ENCODE measurements at regions not wholly inside any gene's neighbourhood (a gene's known extent, or its start where the extent isn't known, plus 50 kb on each side); places are given as distances from the start of the nearest gene placed in this dataset.

- Histone ChIP-seq H3K4me1 (ENCODE audit: low read length) (no peaks in the 10 kb centered on the region), H3K79me2 (ENCODE audit: low read length) (no peaks in the 10 kb centered on the region), H3K27ac (ENCODE audit: low read length) (no peak overlapping the region), H3K36me3 (replicated peaks; ENCODE audit: low read depth, low read length) (no peaks in the 10 kb centered on the region), H2AFZ (ENCODE audit: low read depth, low read length) (no peak overlapping the region), H3K9me3 (ENCODE audit: insufficient read depth, low read length) (no peaks in the 10 kb centered on the region), H3K27me3 (ENCODE audit: low read depth, low read length) (no peaks in the 10 kb centered on the region), H3K4me2 (ENCODE audit: low read length) (no peak overlapping the region), H4K20me1 (ENCODE audit: insufficient read depth, low read length) (no peaks in the 10 kb centered on the region), H3K4me3 (ENCODE audit: low read length) (no peak overlapping the region), H3K9ac (ENCODE audit: low read length) (no peak overlapping the region)
- TF ChIP-seq EZH2phosphoT487 (IDR thresholded peaks at IDR 0.05; ENCODE audit: low read depth): no peak
- no peak for TF ChIP-seq CTCF (IDR thresholded peaks at IDR 0.05; ENCODE audit: low read depth, low read length)
Measured at GRCh38 chr2:40886100-40886499, 434.2 kb upstream of the SLC8A1 start.

GRCh38 chr2:40886655-40887054 is 434.8 kb upstream of the SLC8A1 start:
- Histone ChIP-seq H3K9ac (ENCODE audit: low read length) (no peak overlapping the region), H3K79me2 (ENCODE audit: low read length) (no peaks in the 10 kb centered on the region), H3K27ac (ENCODE audit: low read length) (no peak overlapping the region), H3K4me3 (ENCODE audit: low read length) (no peak overlapping the region), H4K20me1 (ENCODE audit: insufficient read depth, low read length) (no peaks in the 10 kb centered on the region), H3K4me2 (ENCODE audit: low read length) (no peak overlapping the region), H3K36me3 (replicated peaks; ENCODE audit: low read depth, low read length) (no peaks in the 10 kb centered on the region), H3K27me3 (ENCODE audit: low read depth, low read length) (no peaks in the 10 kb centered on the region), H2AFZ (ENCODE audit: low read depth, low read length) (no peak overlapping the region), H3K4me1 (ENCODE audit: low read length) (no peaks in the 10 kb centered on the region), H3K9me3 (ENCODE audit: insufficient read depth, low read length) (no peaks in the 10 kb centered on the region)
- TF ChIP-seq CTCF (IDR thresholded peaks at IDR 0.05; ENCODE audit: low read depth, low read length) (no peak), EZH2phosphoT487 (IDR thresholded peaks at IDR 0.05; ENCODE audit: low read depth) (no peak)

GRCh38 chr2:40896358-40896757 is 444.5 kb upstream of the SLC8A1 start:
- TF ChIP-seq CTCF (IDR thresholded peaks at IDR 0.05; ENCODE audit: low read depth, low read length) (no peak), EZH2phosphoT487 (IDR thresholded peaks at IDR 0.05; ENCODE audit: low read depth) (no peak)
- Histone ChIP-seq H3K4me3 (ENCODE audit: low read length) (no peak overlapping the region), H3K36me3 (replicated peaks; ENCODE audit: low read depth, low read length) (no peaks in the 10 kb centered on the region), H4K20me1 (ENCODE audit: insufficient read depth, low read length) (no peaks in the 10 kb centered on the region), H3K4me1 (ENCODE audit: low read length) (no peaks in the 10 kb centered on the region), H3K9me3 (ENCODE audit: insufficient read depth, low read length) (no peaks in the 10 kb centered on the region), H3K79me2 (ENCODE audit: low read length) (no peaks in the 10 kb centered on the region), H3K9ac (ENCODE audit: low read length) (no peak overlapping the region), H2AFZ (ENCODE audit: low read depth, low read length) (no peak overlapping the region), H3K4me2 (ENCODE audit: low read length) (no peak overlapping the region), H3K27ac (ENCODE audit: low read length) (no peak overlapping the region), H3K27me3 (ENCODE audit: low read depth, low read length) (no peaks in the 10 kb centered on the region)

GRCh38 chr2:40914666-40915065 is 462.8 kb upstream of the SLC8A1 start:
- Histone ChIP-seq H3K27ac (ENCODE audit: low read length) (no peak overlapping the region), H4K20me1 (ENCODE audit: insufficient read depth, low read length) (no peaks in the 10 kb centered on the region), H3K9ac (ENCODE audit: low read length) (no peak overlapping the region), H3K36me3 (replicated peaks; ENCODE audit: low read depth, low read length) (no peaks in the 10 kb centered on the region), H3K4me1 (ENCODE audit: low read length) (no peaks in the 10 kb centered on the region), H3K9me3 (ENCODE audit: insufficient read depth, low read length) (no peaks in the 10 kb centered on the region), H3K79me2 (ENCODE audit: low read length) (no peaks in the 10 kb centered on the region), H3K27me3 (ENCODE audit: low read depth, low read length) (no peaks in the 10 kb centered on the region), H3K4me2 (ENCODE audit: low read length) (no peak overlapping the region), H2AFZ (ENCODE audit: low read depth, low read length) (no peak overlapping the region), H3K4me3 (ENCODE audit: low read length) (no peak overlapping the region)
- TF ChIP-seq EZH2phosphoT487 (IDR thresholded peaks at IDR 0.05; ENCODE audit: low read depth) (no peak), CTCF (IDR thresholded peaks at IDR 0.05; ENCODE audit: low read depth, low read length) (no peak)
